HG02610 (cell line): ENCODE measurements at regions not wholly inside any gene's neighbourhood (a gene's known extent, or its start where the extent isn't known, plus 50 kb on each side); places are given as distances from the start of the nearest gene placed in this dataset.

Source experiments
- ATAC-seq: cut with Tn5 transposase; IDR thresholded peaks from one replicate; pipeline ENCODE4 v1.9.1; 2021; ENCODE audit warnings: mild to moderate bottlenecking, moderate library complexity; ENCODE audit not compliant: unreplicated experiment

- ATAC-seq = no peak
These were observed 308.0 kb downstream of the CMPK2 start for GRCh38 chr2:6557737-6558136.

- no peak for ATAC-seq
These were observed 302.9 kb downstream of the CMPK2 start for GRCh38 chr2:6562771-6563170.

DNA sequence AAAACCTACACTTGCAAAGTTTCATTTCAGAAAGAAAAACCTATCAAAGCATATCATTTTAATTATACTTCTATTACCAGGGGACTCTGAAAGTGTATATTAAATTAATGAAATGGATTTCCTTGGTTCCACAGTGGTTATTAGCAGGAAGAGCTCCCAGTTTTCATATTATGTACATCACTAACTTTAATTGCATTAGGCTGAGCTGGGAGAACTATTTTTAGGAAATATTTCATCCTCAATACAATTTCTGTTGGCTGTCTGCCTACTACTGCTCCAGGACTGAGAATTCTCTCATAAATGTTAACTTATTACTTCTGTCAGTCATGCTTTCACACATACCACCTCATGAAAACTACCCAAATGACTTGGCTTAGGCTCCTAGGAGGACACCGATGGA, 301.4 kb downstream of the CMPK2 start:
- no peak for ATAC-seq

DNA sequence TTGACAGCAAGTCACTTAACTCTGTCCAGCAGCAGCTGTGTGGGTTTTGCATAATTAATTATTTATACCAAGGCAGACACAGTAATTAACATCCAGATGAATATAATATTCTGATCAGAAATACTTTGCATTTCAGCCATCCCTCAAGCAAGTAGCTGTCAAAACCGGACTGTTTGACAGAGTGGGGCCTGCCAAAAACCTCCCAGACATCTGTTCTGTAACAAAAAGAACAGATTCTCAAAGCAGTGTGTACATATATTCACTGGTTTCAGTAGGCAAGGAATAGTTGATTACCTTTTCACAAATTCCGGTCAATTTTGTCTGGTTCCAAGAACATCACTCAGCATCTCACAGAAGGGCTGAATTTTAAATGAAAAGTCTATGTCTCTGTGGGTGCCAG, 291.6 kb downstream of the CMPK2 start:
- no peak for ATAC-seq

GRCh38 chr2:6576302-6576701, 289.4 kb downstream of the CMPK2 start:
- no peak for ATAC-seq

GRCh38 chr2:6577960-6578359, 287.7 kb downstream of the CMPK2 start:
- no peak for ATAC-seq

DNA sequence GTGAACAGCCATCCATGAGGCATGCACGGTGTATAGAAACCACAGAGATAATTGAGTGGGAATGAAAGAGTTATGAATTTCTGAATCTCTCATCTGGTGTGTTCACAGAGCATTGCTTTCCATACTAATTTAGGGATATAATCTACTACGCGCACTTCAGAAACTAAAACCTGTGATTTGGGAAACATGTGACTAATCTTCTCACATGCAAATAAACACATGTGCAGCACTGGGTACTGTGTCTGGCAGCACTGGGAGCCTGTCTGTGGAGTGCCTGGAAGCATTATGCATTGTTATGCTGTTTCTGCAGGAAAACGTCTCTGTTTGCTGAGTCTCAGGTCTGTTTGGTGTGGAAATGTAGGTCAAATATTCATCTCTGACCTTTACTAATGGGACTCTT, 287.3 kb downstream of the CMPK2 start:
- no peak for ATAC-seq

GRCh38 chr2:6579281-6579680, 286.4 kb downstream of the CMPK2 start:
- ATAC-seq = no peak

DNA sequence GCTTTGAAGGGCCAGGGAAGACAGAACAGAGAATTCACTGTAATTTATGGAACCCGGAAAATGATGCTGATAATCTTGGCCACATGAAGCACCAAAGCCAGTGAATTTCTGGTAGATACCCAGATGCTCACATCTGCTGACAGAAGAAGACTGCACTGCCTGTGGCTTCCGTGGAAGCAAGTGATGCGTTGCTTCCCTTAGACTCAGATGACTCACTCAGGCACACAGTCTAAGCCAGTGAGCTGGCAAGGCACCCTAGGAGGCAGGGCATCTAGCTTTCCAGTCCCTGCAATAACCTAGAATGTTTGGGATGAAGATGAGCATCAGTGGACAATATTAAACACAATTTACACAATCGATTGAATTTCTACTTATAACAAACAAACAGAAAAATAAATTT, 284.7 kb downstream of the CMPK2 start:
- no peak for ATAC-seq

DNA sequence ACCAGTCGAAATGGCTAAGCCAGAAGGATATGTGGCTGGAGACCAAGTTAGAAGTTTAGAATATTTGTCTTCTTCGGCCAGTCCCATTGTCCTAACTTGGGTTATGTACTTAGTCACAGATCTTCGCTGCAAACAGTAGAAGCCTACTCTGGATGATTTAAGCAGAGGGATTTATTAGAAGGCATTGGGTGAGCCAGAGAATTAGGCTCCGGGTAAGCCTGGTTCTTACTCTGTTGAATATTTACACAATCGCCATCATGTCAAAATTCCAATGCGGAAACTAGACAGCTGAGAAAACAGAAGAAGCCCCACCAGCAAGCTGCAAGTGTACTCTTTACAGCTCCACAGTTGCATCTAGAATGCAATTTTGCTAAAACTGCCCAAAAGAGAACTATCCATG, 276.6 kb downstream of the CMPK2 start:
- ATAC-seq = no peak

DNA sequence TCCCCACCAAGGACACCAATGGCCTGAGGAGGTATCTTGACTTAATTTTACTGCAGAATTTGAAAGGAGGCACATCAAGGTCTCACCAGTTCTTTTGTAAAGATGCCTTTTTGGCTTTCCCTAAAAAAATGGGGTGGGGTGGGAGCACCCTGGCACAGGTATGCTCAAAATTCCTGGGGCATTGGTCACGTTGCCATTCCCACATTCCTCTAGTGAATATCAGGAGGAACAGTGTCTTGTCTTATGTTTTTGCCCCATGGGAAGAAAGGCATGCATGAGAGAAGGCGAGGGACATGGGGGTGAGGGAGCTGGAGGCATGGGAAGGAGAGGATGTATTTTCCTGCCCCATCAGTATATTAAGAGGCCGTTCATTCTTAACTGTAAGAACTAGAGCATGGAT, 275.3 kb downstream of the CMPK2 start:
- ATAC-seq = no peak

- no peak for ATAC-seq
These were observed 263.2 kb downstream of the CMPK2 start for GRCh38 chr2:6602471-6602870.

DNA sequence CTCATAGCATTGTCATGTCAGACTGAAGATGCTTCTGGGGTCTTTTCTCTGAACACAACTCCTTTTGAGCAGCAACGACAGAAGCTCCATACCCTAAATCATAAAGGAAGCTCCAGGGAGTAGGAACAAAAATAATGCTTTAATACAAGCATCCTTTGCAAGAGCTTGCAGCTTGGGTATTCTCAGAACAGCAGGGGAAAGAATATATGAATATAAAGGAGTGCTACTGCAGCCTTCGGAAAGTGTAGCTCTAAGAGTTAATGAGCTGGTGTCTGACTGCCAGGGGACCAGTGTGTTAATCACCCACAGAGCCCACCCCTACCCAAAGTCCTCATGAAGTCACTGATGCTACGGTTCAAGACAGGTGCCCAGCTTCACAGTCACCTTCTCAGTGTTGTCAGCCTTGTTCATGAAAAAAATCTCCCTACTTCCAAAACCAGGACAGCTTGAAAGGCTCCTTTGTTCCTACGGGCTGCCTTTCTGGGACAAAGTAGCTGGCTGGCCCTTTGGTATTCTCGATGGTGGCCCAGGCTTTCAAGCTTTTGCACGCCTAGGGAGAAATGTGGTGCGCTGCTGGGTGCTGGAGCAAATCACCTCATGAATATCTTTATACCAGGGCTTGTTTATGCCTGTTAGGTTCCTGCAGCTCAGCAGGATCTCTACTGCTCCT, 259.7 kb downstream of the CMPK2 start:
- ATAC-seq = no peak

GRCh38 chr2:6617794-6618193, 247.9 kb downstream of the CMPK2 start:
- ATAC-seq = no peak

GRCh38 chr2:6618201-6618600, 247.5 kb downstream of the CMPK2 start:
- no peak for ATAC-seq

GRCh38 chr2:6623746-6624145, 242.0 kb downstream of the CMPK2 start:
- no peak for ATAC-seq

DNA sequence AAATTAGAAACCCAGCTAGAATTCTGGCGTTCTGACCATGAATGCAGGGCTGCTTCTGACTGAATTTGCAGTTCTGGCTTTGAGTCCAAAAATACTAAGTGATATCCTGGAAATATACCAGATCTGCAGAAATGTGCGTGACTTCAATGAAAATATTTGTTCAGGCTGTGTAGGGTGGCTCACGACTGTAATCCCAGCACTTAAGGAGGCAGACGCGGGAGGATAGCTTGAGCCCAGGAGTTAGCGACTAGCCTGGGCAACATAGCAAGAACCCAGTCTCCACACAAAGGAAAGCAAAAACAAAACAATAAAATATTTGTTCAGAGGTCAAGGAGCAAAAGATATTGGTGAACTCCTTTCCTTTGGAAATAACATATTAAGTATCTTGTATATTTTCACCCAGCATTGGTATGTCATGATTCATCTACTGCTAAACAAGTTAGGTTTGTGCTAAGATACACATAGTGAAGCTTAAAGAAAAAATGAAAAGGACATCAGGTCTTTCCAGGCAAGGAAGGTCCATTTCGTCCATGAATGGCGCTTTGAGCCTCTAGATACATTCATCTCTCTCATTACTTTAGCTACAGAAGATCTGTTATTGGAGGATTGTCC, 239.2 kb downstream of the CMPK2 start:
- no peak for ATAC-seq

GRCh38 chr2:6627316-6627715, 238.4 kb downstream of the CMPK2 start:
- ATAC-seq = no peak

DNA sequence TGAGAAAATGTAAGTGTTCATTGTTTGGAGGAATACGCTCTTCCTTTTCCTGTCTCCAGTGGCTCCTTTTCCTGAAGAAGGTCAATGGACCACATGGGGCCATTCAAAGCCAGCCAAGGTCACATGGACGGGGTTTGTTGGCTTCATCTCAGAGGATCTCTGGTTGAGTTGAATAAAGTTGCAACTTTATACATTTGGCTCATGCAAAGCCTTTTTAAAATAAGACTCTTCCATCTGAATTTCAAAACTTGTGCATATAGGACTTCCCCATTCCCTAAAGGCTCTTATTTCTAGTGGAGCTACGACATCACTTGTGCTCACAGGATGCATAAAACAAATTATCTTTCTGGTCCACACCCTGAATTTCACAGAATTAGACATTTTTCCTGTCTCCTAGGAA, 235.5 kb downstream of the CMPK2 start:
- ATAC-seq = no peak

DNA sequence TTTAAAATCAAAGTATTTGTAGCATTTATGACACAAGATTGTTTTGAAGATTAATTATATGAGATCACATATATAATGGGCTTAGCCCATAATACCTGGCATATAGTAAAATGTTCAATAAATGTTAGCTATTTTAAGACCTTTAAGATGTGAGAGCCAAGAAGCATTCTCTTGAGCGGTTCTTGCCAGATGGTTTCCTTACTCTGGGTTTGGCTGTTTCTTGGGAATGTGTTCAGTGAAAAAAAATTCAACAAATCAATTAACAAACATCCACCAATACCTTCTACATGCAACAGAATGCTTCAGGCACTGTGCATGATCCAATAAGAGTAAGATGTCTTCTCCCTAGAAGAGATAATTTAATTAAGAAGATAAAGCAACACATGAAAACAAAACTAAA, 230.4 kb downstream of the CMPK2 start:
- ATAC-seq = no peak

- no peak for ATAC-seq
These were observed 228.4 kb downstream of the CMPK2 start for GRCh38 chr2:6637330-6637729.

GRCh38 chr2:6639929-6640620, 225.6 kb downstream of the CMPK2 start:
- ATAC-seq = no peak
